Loucy (cell line): ENCODE measurements at regions not wholly inside any gene's neighbourhood (a gene's known extent, or its start where the extent isn't known, plus 50 kb on each side); places are given as distances from the start of the nearest gene placed in this dataset.

Source experiments
- H2AFZ ChIP-seq: fragments of 200-600 bp; sonication (generic); 2 replicates; pipeline ENCODE4 v1.6.0; 2016; ENCODE audit warnings: antibody characterized with exemption, mild to moderate bottlenecking, low read length, moderate library complexity
- H3F3A ChIP-seq: fragments of 200-600 bp; 2 replicates; pipeline ENCODE4 v1.6.0; 2016; ENCODE audit warnings: antibody characterized with exemption, low read depth, mild to moderate bottlenecking
- H3K27me3 ChIP-seq: fragments of 200-600 bp; sonication (generic); 2 replicates; pipeline ENCODE4 v1.6.1; 2014; ENCODE audit warnings: low read length, mild to moderate bottlenecking; ENCODE audit not compliant: insufficient read depth, poor library complexity, severe bottlenecking
- H3K36me3 ChIP-seq: fragments of 200-600 bp; sonication (generic); 2 replicates; pipeline ENCODE4 v1.6.1; 2016; ENCODE audit warnings: low read length; ENCODE audit not compliant: insufficient read depth
- H3K4me1 ChIP-seq: fragments of 200-600 bp; sonication (generic); 2 replicates; pipeline ENCODE4 v1.5.1; 2014; ENCODE audit warnings: low read length, mild to moderate bottlenecking; ENCODE audit not compliant: insufficient read depth, poor library complexity, severe bottlenecking
- H3K4me2 ChIP-seq: fragments of 200-600 bp; sonication (generic); 2 replicates; pipeline ENCODE4 v1.6.0; 2014; ENCODE audit warnings: antibody characterized with exemption, low read length, low read depth, mild to moderate bottlenecking; ENCODE audit not compliant: poor library complexity, severe bottlenecking
- H3K4me3 ChIP-seq: fragments of 200-600 bp; sonication (generic); 2 replicates; pipeline ENCODE4 v1.5.1; 2014; ENCODE audit warnings: low read length, mild to moderate bottlenecking, mixed read lengths; ENCODE audit not compliant: poor library complexity, severe bottlenecking
- H3K79me2 ChIP-seq: fragments of 200-600 bp; sonication (generic); 2 replicates; pipeline ENCODE4 v1.6.1; 2014; ENCODE audit warnings: low read length; ENCODE audit not compliant: insufficient read depth
- H3K9ac ChIP-seq: fragments of 200-600 bp; sonication (generic); 2 replicates; pipeline ENCODE4 v1.6.0; 2014; ENCODE audit warnings: mild to moderate bottlenecking, low read depth, low read length, moderate library complexity; ENCODE audit not compliant: poor library complexity, severe bottlenecking
- H3K9me2 ChIP-seq: fragments of 200-600 bp; sonication (generic); replicated peaks from 2 replicates; pipeline ENCODE4 v1.6.1; 2016; ENCODE audit warnings: low read depth, low read length, mixed read lengths
- H3K9me3 ChIP-seq: fragments of 200-600 bp; sonication (generic); 2 replicates; pipeline ENCODE4 v1.6.1; 2014; ENCODE audit warnings: mild to moderate bottlenecking, antibody characterized with exemption, low read length, low read depth; ENCODE audit not compliant: insufficient read depth
- H4K20me1 ChIP-seq: fragments of 200-600 bp; sonication (generic); 2 replicates; pipeline ENCODE4 v1.6.0; 2014; ENCODE audit warnings: antibody characterized with exemption, low read length, mild to moderate bottlenecking; ENCODE audit not compliant: insufficient read depth, poor library complexity, severe bottlenecking
- EZH2phosphoT487 ChIP-seq: fragments of 200-600 bp; IDR thresholded peaks from 2 replicates; pipeline ENCODE4 v1.6.1; 2018; ENCODE audit warnings: antibody characterized with exemption, mild to moderate bottlenecking, moderate library complexity, borderline replicate concordance
- TF ChIP-seq, protein P1 (sequence below): fragments of 200-600 bp; sonication (generic); conservative IDR thresholded peaks from 2 replicates; pipeline ENCODE4 v1.5.1; 2014; ENCODE audit warnings: mild to moderate bottlenecking, antibody characterized with exemption, low read length

DNA sequence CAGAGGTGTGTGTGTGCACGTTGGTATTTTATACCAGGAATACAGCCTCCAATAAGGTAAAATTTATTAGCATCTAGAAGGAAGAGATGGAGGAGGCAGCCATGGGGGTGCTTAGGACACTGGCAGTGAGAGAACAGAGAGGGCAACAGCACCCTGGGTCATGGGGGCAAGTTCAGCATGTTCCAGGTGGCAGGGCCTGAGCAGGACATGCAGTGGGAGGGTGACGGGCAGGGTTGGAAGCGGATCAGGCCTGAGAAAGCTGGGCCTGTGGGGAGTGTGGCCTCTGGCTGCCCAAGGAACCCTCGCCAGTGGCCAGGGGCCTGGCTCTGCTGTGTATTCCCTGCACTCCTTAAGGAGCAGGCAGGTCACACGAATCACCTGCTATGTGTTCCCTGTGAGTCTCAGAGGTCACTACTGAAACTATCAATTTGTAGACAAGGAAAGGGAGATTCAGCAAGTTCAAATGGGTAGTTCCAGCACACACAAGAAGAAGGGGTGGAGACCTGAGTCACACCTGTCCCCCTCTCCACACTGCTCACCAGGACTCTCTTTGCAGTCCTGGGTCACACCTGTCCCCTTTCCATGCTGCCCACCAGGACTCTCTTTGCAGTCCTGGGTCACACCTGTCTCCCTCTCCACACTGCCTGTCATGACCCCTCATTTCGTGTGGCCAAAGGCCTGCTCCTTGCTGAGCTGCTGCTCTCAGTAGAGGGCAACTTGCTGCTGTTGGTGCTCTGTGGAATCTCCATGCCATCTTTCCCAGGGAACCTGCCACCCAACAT lies 463.9 kb upstream of the HS6ST1 start:
- no peaks in the 10 kb centered on the region for H4K20me1 ChIP-seq
- no peaks in the 10 kb centered on the region for H3K9me2 ChIP-seq
- H3K9ac ChIP-seq: no peak overlapping the region

DNA sequence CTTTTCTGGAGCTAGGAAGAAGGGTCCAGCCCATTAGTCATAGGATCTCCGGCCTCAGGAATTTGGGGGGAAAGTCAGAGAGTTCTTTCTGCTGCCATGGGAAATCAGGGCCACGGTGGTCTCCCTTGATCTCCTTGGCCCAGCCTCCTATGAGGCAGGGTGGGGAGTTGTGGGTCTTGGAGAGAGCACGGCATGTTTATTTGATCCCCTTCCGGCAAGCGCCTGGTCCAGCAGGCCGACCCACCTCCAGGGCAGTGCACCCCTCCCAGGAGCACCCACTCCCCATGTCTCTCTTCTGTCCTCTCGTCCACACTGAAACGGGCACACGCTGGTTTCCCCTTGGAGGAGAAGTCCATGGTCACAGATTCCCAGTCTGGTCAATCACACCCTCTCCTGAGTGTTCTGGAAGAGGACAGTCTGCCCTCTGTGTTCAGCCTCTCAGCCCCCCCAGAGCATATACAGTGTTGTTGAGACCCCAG lies 464.6 kb upstream of the HS6ST1 start:
- H3K36me3 ChIP-seq: no peaks in the 10 kb centered on the region
- H3K9me3 ChIP-seq: no peaks in the 10 kb centered on the region
- no peaks in the 10 kb centered on the region for H3K27me3 ChIP-seq
- H3K4me1 ChIP-seq: peaks cover 13% of the 10 kb centered on the region
- no peak overlapping the region for H3K4me3 ChIP-seq
- no peaks in the 10 kb centered on the region for H3F3A ChIP-seq
- no peak overlapping the region for H2AFZ ChIP-seq
- H3K79me2 ChIP-seq: no peaks in the 10 kb centered on the region
- H4K20me1 ChIP-seq: no peaks in the 10 kb centered on the region
- H3K9ac ChIP-seq: no peak overlapping the region
- H3K9me2 ChIP-seq: no peaks in the 10 kb centered on the region
- no peak overlapping the region for H3K4me2 ChIP-seq
- TF ChIP-seq EZH2phosphoT487: no peak
- TF ChIP-seq, protein P1, sequence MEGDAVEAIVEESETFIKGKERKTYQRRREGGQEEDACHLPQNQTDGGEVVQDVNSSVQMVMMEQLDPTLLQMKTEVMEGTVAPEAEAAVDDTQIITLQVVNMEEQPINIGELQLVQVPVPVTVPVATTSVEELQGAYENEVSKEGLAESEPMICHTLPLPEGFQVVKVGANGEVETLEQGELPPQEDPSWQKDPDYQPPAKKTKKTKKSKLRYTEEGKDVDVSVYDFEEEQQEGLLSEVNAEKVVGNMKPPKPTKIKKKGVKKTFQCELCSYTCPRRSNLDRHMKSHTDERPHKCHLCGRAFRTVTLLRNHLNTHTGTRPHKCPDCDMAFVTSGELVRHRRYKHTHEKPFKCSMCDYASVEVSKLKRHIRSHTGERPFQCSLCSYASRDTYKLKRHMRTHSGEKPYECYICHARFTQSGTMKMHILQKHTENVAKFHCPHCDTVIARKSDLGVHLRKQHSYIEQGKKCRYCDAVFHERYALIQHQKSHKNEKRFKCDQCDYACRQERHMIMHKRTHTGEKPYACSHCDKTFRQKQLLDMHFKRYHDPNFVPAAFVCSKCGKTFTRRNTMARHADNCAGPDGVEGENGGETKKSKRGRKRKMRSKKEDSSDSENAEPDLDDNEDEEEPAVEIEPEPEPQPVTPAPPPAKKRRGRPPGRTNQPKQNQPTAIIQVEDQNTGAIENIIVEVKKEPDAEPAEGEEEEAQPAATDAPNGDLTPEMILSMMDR: no peak

More for the DNA sequence above, 463.9 kb upstream of the HS6ST1 start:
- H3K79me2 ChIP-seq: no peaks in the 10 kb centered on the region
- H3K36me3 ChIP-seq: no peaks in the 10 kb centered on the region
- no peaks in the 10 kb centered on the region for H3F3A ChIP-seq
- TF ChIP-seq, protein P1: no peak
- no peak for TF ChIP-seq EZH2phosphoT487
- H3K9me3 ChIP-seq: no peaks in the 10 kb centered on the region
- no peak overlapping the region for H3K4me2 ChIP-seq
- no peak overlapping the region for H2AFZ ChIP-seq
- no peak overlapping the region for H3K4me3 ChIP-seq
- peaks cover 13% of the 10 kb centered on the region for H3K4me1 ChIP-seq
- H3K27me3 ChIP-seq: no peaks in the 10 kb centered on the region

DNA sequence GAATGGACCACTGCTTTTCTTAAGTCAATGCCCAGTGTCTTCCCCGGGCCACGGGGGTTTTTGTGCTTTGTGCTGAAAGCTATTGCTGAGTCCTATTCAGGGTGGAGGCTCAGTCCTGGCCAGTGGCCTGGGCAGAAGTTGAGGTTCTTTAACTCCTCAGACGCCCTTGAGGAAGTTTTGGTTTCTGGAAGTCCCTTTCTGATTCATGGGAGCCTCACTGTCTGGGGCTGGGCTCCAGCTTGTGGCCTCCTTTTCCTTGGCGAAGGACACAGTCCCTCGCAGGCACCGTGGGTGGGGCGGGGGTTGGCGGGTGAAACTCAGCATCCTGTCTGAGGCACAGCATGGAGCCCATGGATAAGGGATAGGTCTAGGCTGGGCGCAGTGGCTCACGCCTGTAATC lies 465.2 kb upstream of the HS6ST1 start:
- Histone ChIP-seq H3K9ac (no peak overlapping the region), H3K79me2 (no peaks in the 10 kb centered on the region), H3F3A (no peaks in the 10 kb centered on the region), H3K9me2 (no peaks in the 10 kb centered on the region), H3K36me3 (no peaks in the 10 kb centered on the region), H3K27me3 (no peaks in the 10 kb centered on the region), H3K4me1 (peaks cover 13% of the 10 kb centered on the region), H3K4me3 (no peak overlapping the region), H3K9me3 (no peaks in the 10 kb centered on the region), H2AFZ (no peak overlapping the region), H3K4me2 (no peak overlapping the region), H4K20me1 (no peaks in the 10 kb centered on the region)
- TF ChIP-seq, protein P1: no peak
- TF ChIP-seq EZH2phosphoT487: no peak
